ENCODE measurements at regions not wholly inside any gene's neighbourhood (a gene's known extent, or its start where the extent isn't known, plus 50 kb on each side); places are given as distances from the start of the nearest gene placed in this dataset.
"Not testable (repeated sequence)": the region's sequence is repeated elsewhere in the genome, so short reads cannot be mapped to it uniquely, and the experiment has no call there.

DNA sequence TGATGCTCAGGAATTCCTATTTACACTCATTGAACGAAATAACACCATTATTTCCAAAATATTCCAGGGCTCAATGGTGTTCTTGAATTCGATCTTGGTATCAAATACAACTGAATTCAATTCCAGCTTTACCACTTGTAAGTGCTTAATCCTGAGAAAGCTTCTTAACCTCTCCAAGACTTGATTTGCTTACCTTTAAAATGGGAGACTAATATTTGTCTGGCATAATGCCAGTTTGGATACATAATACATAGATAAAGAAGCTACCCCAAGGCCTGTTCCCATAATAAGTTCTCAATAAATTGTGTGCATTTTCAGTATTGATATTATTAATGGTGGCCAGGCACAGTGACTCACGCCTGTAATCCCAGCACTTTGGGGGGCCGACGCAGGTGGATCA, 368.9 kb upstream of the MAF start:
- DNase-seq, result no peak

DNA sequence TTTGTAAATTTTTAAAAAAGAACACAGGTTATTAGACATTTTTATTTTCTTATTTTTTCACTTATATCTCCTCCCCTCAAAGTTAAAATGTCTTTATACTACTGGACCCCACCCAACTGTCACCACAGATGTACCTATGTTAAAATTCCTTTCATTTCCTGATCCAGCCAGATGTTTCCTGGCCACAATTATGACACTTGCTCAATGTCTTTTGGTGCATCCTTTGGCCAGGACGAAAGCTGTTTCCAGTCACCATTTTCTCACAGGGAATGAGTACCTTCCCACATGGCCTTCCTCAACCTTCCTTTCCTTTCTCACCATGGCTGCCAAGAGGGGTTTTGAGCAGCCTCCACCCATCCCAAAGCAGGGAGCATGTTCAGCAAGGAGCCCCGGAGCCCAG, 365.7 kb upstream of the MAF start:
- DNase-seq, result no peak

GRCh38 chr16:79965718-79966117, 365.2 kb upstream of the MAF start:
- no peak for DNase-seq

GRCh38 chr16:79964104-79964503, 363.6 kb upstream of the MAF start:
- no peak for DNase-seq

- no peak for DNase-seq
These were observed 362.4 kb upstream of the MAF start for GRCh38 chr16:79962962-79963361.

GRCh38 chr16:79959226-79959625, 358.7 kb upstream of the MAF start:
- DNase-seq, result no peak

- no peak for DNase-seq
These were observed 354.6 kb upstream of the MAF start for GRCh38 chr16:79954921-79955705.

GRCh38 chr16:79950932-79951719, 350.6 kb upstream of the MAF start:
- no peak for DNase-seq

DNA sequence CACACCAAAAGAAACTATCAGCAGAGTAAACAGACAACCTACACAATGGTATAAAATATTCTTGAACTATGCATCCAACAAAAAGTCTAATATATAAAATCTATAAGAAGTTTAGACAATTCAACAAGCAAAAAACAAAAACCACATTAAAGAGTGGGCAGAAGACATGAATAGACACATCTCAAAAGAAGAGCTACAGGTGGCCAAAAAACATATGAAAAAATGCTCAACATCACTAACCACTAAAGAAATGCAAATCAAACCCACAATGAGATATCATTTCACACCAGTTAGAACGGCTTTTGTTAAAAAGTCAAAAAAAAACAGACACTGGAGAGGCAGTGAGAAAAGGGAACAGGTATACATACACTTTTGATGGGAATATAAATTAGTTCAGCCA, 348.9 kb upstream of the MAF start:
- no peak for DNase-seq

GRCh38 chr16:79947771-79948170, 347.2 kb upstream of the MAF start:
- no peak for DNase-seq

DNA sequence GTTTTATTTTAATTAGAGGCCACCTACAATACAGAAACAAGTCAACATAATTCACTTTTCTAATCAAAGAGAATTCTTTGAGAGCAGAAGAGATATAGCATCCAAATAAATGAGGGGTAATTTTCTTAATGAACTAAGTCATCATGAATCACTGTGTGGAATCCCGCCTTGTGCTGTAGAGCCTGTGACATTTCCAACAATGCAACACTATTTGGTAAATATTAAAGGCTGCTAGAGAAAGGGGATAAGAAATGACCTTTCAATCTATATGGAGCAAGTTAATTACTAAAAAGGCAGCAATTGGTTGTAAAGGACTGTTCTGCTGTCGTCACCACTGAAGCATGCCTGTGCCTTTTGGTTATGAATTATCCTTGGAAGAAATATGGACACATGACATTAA, 345.7 kb upstream of the MAF start:
- no peak for DNase-seq

GRCh38 chr16:79943736-79944135, 343.2 kb upstream of the MAF start:
- DNase-seq, result no peak

DNA sequence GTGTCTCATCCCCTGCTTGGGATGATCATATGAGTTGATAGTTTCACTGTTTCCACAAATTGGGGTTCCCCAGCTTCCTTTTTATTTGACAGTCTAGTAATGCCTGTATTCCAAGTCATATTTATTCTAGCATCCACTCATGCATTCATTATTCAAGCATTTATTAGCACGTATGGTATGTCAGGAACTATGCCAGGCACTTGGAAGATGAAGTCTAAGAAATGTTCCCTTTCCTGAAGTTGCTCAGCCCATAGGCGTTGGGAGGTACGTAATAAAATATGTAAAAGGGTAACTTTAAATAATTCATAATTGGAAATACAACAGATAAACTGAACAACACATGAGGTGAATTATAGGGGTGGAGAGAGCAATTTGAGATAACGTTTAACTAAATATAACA, 338.0 kb upstream of the MAF start:
- no peak for DNase-seq

GRCh38 chr16:79937671-79938070, 337.1 kb upstream of the MAF start:
- not testable (repeated sequence) for DNase-seq

GRCh38 chr16:79933603-79934002, 333.1 kb upstream of the MAF start:
- DNase-seq, result no peak

GRCh38 chr16:79932572-79932971, 332.0 kb upstream of the MAF start:
- DNase-seq, result no peak

DNA sequence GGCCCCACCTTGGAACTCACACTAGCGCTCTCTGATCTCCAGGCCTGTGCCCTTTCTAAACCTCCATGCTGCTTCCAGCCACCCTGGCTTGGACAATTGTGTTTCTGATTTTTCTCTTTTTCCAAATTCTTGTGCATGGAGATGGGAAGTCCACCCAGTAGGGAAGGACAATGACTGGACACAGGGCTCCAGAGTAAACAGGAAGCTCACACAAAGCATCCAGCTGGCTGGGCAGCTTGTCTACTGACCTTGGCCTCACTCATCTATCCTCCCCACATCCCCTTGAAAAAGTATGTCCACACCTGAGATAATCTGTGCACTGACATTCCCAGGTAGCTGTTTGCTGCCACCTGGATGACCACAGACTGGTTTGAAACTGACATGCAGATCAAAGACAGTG, 331.2 kb upstream of the MAF start:
- no peak for DNase-seq

DNA sequence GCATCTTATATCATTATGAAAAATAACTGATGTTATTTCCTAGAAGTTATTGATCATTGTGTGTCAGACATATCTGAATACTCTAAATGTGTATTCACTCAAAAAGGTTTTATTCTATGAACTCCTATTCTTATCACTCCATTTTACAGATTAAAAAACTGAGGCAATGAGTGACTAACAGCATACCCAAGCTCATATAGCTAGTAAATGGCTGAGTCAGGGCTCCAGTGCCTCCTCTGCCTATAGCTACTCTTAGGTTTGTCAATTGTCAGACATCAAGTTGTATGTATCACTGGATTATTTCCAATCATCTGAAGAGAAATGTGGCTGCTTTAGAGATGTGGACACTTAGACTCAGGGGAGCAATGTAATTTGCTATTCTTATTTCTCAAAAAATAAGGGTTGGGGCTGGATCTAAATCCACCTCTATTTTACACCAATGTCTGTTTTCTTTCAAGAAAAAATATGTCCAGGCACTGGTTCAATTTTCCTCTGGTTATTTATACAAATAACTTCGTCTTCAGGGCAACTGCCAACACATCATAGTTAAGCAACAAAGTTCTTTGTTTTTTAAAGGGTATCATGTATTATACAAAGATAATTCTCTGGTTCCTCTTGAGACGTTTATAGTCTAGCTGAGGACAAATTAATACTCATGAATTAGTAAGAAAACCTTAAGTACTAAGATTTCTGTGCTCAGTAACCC, 328.9 kb upstream of the MAF start:
- DNase-seq, result no peak

GRCh38 chr16:79928142-79928873, 327.8 kb upstream of the MAF start:
- DNase-seq, result no peak

DNA sequence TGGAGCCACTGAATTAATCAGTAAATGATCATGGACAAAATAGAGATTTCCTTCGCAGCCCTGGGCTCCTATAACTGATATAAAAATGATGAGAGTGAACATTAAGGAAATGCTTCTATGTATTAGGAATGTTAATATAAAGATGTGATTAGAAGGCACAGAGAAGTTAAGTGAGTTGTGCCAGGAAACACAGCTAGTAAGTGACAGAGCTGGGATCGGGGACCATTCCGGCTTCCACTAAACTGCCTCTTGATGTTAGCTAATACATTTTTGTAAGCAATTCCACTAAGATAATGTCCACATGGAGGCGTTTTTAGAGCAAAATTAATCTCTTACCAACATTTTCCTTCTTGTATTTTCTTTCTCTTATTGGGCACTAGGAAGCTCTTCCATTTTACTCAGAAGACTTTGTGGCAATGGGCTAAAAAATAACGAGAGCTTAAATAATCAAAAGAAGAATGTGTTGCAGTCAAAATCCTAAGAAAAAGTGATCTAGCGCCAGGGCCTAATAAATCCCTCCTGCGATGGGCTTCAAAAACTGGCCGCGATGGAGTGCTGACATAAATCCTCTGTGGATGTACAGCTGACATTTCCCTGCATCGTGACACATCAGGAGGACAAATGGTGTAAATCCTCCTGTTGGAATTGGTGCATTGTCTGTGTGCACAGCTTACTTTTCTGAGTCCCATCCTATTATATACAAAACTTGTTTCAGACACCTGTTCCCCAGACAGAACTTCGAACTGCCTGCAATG, 326.1 kb upstream of the MAF start:
- DNase-seq, result no peak

- DNase-seq, result no peak
These were observed 322.9 kb upstream of the MAF start for GRCh38 chr16:79923431-79923830.

GRCh38 chr16:79920685-79921084, 320.1 kb upstream of the MAF start:
- no peak for DNase-seq
